HG02884 (cell line): ENCODE measurements at regions not wholly inside any gene's neighbourhood (a gene's known extent, or its start where the extent isn't known, plus 50 kb on each side); places are given as distances from the start of the nearest gene placed in this dataset.

ENCODE experiments used
- ATAC-seq: cut with Tn5 transposase; IDR thresholded peaks from one replicate; pipeline ENCODE4 v1.9.1; 2021; ENCODE audit warnings: mild to moderate bottlenecking, moderate library complexity; ENCODE audit not compliant: unreplicated experiment

- no peak for ATAC-seq
Measured at GRCh38 chr2:15835991-15836688, 104.2 kb upstream of the MYCN start.

GRCh38 chr2:15836689-15837610, 103.4 kb upstream of the MYCN start:
- no peak for ATAC-seq

- ATAC-seq, result no peak
Measured at GRCh38 chr2:15838481-15839090, 101.8 kb upstream of the MYCN start.

- ATAC-seq, result no peak
Measured at GRCh38 chr2:15839426-15840124, 100.8 kb upstream of the MYCN start.

- ATAC-seq, result no peak
Measured at GRCh38 chr2:15840148-15840547, 100.2 kb upstream of the MYCN start.

- ATAC-seq, result no peak
Measured at GRCh38 chr2:15840969-15841368, 99.4 kb upstream of the MYCN start.

GRCh38 chr2:15841776-15842560, 98.4 kb upstream of the MYCN start:
- no peak for ATAC-seq

- no peak for ATAC-seq
Measured at GRCh38 chr2:15842758-15843666, 97.3 kb upstream of the MYCN start.

- ATAC-seq, result no peak
Measured at GRCh38 chr2:15844211-15844801, 96.0 kb upstream of the MYCN start.

- no peak for ATAC-seq
Measured at GRCh38 chr2:15845294-15845693, 95.1 kb upstream of the MYCN start.

GRCh38 chr2:15845737-15846405, 94.5 kb upstream of the MYCN start:
- no peak for ATAC-seq

GRCh38 chr2:15846626-15847025, 93.7 kb upstream of the MYCN start:
- ATAC-seq, result no peak

GRCh38 chr2:15850534-15850933, 89.8 kb upstream of the MYCN start:
- no peak for ATAC-seq

- ATAC-seq, result no peak
Measured at GRCh38 chr2:15851076-15851693, 89.2 kb upstream of the MYCN start.

- no peak for ATAC-seq
Measured at GRCh38 chr2:15852811-15853210, 87.5 kb upstream of the MYCN start.

GRCh38 chr2:15853903-15854302, 86.4 kb upstream of the MYCN start:
- ATAC-seq, result no peak

- ATAC-seq, result no peak
Measured at GRCh38 chr2:15855766-15856260, 84.5 kb upstream of the MYCN start.

GRCh38 chr2:15856318-15856717, 84.0 kb upstream of the MYCN start:
- no peak for ATAC-seq
